BE2C (cell line): ENCODE measurements at regions not wholly inside any gene's neighbourhood (a gene's known extent, or its start where the extent isn't known, plus 50 kb on each side); places are given as distances from the start of the nearest gene placed in this dataset.
"Not testable (repeated sequence)": the region's sequence is repeated elsewhere in the genome, so short reads cannot be mapped to it uniquely, and the experiment has no call there.

Experiments used
- DNase-seq: peaks from one replicate; pipeline ENCODE4 v3.0.0-alpha.2; 2020
- H3K27me3 ChIP-seq: fragments of 250-450 bp; sonication (Bioruptor Pico); 2 replicates; pipeline ENCODE4 v1.5.1; 2020; ENCODE audit warnings: mild to moderate bottlenecking
- H3K36me3 ChIP-seq: fragments of 250-450 bp; sonication (Bioruptor Pico); 2 replicates; pipeline ENCODE4 v1.5.1; 2020; ENCODE audit warnings: mild to moderate bottlenecking
- H3K4me1 ChIP-seq: fragments of 250-450 bp; sonication (Bioruptor Pico); 2 replicates; pipeline ENCODE4 v1.5.1; 2020
- H3K4me3 ChIP-seq: 2 replicates; pipeline ENCODE4 v1.5.1; 2011; ENCODE audit warnings: low read depth, low read length
- H3K9me3 ChIP-seq: fragments of 250-450 bp; sonication (Bioruptor Pico); 2 replicates; pipeline ENCODE4 v1.5.1; 2020
- TF ChIP-seq, protein P1 (sequence below): IDR thresholded peaks from 2 replicates; pipeline ENCODE4 v1.5.1; 2012; ENCODE audit warnings: mild to moderate bottlenecking, low read depth, low read length

DNA sequence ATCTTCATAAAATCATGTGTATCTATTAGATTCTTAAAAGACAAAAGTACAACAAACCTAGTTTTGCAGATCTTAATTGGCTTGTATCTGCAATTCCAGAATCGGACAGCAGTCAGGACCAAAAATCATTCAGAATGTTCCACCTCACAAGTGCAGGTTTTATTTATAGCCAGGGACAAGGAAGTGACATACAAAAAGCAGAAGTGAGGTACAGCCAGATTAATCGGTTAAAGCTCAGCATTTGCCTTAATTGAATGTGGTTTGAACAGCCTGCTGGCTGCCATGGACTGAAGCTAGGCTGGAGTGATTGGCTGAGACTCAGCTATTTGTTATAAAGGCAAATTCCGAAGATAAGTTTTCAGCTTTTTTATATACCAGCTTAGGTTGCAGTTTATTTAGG lies 932.6 kb downstream of the C4orf33 start:
- Histone ChIP-seq H3K4me3 (no peak overlapping the region), H3K9me3 (no peaks in the 10 kb centered on the region), H3K4me1 (no peaks in the 10 kb centered on the region; the same call in 1 of the 2 replicates), H3K36me3 (no peaks in the 10 kb centered on the region), H3K27me3 (no peaks in the 10 kb centered on the region)
- TF ChIP-seq, protein P1, sequence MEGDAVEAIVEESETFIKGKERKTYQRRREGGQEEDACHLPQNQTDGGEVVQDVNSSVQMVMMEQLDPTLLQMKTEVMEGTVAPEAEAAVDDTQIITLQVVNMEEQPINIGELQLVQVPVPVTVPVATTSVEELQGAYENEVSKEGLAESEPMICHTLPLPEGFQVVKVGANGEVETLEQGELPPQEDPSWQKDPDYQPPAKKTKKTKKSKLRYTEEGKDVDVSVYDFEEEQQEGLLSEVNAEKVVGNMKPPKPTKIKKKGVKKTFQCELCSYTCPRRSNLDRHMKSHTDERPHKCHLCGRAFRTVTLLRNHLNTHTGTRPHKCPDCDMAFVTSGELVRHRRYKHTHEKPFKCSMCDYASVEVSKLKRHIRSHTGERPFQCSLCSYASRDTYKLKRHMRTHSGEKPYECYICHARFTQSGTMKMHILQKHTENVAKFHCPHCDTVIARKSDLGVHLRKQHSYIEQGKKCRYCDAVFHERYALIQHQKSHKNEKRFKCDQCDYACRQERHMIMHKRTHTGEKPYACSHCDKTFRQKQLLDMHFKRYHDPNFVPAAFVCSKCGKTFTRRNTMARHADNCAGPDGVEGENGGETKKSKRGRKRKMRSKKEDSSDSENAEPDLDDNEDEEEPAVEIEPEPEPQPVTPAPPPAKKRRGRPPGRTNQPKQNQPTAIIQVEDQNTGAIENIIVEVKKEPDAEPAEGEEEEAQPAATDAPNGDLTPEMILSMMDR, result no peak
- DNase-seq, result no peak

DNA sequence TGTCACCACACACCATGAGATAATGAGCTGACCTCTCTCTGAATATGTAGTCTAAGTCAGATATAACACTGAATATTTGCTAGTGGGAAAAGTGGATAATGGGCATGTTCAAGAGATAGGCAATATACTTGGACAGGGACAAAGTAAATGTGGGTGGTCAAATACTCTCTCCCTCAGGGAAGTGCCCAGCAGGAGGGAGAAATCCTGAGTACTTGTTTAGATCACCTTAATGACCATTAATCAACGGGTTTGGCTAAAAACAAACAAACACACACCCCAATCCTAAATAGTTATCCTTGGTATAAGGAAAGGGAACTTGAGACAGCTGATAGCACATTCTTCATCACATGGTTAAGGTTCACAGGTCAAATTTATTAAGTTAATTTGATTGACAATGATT lies 933.5 kb downstream of the C4orf33 start:
- no peak for DNase-seq
- H3K4me3 ChIP-seq, result no peak overlapping the region
- TF ChIP-seq, protein P1, result no peak

DNA sequence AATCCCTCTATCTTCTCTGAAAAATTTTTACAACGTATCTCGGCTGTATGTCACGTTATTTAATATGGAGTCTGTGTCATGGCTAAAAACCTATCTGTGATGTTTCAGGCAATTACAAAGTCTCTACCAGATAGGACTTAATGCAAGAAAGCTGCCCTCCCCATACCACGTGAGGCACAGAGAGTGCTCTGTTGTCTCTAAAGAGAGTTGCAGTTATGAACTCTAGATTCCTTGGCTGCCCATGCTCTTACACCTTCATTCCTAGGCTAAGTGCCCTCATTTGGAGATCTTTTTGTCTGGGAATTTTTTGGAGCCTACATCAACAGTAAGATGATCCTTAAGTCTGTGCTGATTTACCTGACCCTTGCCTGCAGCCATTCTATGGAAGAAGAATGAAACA lies 935.9 kb downstream of the C4orf33 start:
- Histone ChIP-seq H3K36me3 (no peaks in the 10 kb centered on the region), H3K4me3 (no peak overlapping the region), H3K4me1 (no peaks in the 10 kb centered on the region), H3K27me3 (no peaks in the 10 kb centered on the region), H3K9me3 (no peaks in the 10 kb centered on the region)
- DNase-seq, result no peak
- TF ChIP-seq, protein P1, result no peak

More for the DNA sequence above, 933.5 kb downstream of the C4orf33 start:
- Histone ChIP-seq H3K9me3 (no peaks in the 10 kb centered on the region), H3K27me3 (no peaks in the 10 kb centered on the region), H3K36me3 (no peaks in the 10 kb centered on the region), H3K4me1 (no peaks in the 10 kb centered on the region; the same call in 1 of the 2 replicates)

DNA sequence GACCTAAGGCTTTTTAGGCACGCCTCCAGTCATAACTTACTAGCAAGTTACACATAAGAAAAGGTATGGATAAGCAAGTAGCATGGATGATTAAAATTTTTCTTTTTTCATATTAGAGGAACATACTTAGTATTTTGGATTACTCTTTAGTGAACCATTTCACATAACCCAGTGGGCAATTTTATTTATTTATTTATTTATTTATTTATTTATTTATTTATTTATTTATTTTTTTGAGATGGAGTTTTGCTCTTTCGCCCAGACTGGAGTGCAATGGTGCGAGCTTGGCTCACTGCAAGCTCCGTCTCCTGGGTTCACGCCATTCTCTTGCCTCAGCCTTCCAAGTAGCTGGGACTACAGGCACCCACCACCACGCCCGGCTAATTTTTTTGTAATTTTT lies 937.7 kb downstream of the C4orf33 start:
- not testable (repeated sequence) for H3K4me1 ChIP-seq, H3K36me3 ChIP-seq, H3K9me3 ChIP-seq, DNase-seq, H3K27me3 ChIP-seq, H3K4me3 ChIP-seq

DNA sequence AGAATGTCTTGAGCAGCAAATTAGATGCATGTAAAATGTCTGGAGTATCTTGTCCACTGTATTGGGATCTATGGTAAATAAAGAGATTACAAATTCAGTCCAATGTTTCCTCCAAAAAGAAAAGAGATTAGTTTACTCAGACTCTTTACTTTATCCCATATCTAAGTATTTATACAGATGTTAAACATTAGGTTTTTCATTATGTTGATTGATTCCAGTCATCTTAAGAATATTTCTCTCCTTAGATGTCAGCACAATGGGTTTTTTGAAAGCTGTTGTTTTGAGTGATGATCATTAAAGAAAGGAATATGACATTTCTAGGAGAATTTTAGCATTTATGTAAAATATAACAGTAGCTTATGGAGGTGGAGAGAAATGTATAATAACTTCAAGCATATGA lies 938.9 kb downstream of the C4orf33 start:
- Histone ChIP-seq H3K27me3 (no peaks in the 10 kb centered on the region), H3K4me1 (no peaks in the 10 kb centered on the region), H3K4me3 (no peak overlapping the region), H3K36me3 (no peaks in the 10 kb centered on the region), H3K9me3 (no peaks in the 10 kb centered on the region)
- DNase-seq, result no peak
- TF ChIP-seq, protein P1, result no peak

DNA sequence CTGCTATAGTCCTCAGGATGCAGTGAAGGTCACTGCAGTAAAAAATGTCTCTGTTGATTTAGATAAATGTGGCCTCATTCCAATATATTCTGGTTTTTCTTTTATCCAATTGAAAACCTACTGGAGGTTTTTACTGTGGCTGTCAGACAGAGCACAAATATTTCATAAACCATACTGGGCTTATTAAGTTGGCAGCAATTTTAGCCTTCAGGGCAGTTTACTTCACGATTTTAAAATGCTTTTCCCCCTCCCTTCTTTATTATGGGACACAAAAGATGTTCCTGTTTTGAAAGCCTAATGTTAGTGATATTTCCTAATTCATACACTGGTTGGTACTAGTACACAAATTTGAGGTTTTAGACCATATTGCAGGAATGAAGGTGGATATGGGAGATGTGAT lies 939.4 kb downstream of the C4orf33 start:
- Histone ChIP-seq H3K4me3 (no peak overlapping the region), H3K27me3 (no peaks in the 10 kb centered on the region), H3K4me1 (no peaks in the 10 kb centered on the region), H3K36me3 (no peaks in the 10 kb centered on the region), H3K9me3 (no peaks in the 10 kb centered on the region)
- TF ChIP-seq, protein P1, result no peak
- no peak for DNase-seq

DNA sequence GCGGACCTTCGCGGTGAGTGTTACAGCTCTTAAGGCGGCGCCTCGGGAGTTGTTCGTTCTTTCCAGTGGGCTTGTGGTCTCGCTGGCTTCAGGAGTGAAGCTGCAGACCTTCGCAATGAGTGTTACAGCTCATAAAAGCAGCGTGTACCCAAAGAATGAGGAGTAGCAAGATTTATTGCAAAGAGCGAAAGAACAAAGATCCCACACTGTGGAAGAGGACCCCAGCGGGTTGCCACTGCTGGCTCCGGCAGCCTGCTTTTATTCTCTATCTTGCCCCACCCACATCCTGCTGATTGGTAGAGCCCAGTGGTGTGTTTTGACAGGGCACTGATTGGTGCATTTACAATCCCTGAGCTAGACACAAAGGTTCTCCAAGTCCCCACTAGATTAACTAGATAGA lies 941.9 kb downstream of the C4orf33 start:
- not testable (repeated sequence) for H3K27me3 ChIP-seq, H3K9me3 ChIP-seq, H3K36me3 ChIP-seq, DNase-seq, H3K4me3 ChIP-seq, H3K4me1 ChIP-seq

DNA sequence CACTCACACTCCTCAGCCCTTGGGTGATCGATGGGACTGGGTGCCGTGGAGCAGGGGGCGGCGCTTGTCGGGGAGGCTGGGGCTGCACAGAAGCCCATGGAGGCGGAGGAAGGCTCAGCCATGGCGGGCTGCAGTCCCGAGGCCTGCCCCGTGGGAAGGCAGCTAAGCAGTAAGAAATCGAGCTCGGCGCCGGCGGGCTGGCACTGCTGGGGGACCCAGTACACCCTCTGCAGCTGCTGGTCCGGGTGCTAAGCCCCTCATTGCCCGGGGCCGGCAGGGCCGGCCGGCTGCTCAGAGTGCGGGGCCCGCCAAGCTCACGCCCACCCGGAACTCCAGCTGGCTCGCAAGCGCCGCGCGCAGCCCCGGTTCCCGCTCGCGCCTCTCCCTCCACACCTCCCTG lies 942.6 kb downstream of the C4orf33 start:
- not testable (repeated sequence) for H3K36me3 ChIP-seq, DNase-seq, H3K9me3 ChIP-seq, H3K4me1 ChIP-seq, H3K27me3 ChIP-seq, H3K4me3 ChIP-seq
